ENCODE measurements at regions not wholly inside any gene's neighbourhood (a gene's known extent, or its start where the extent isn't known, plus 50 kb on each side); places are given as distances from the start of the nearest gene placed in this dataset.

- TF ChIP-seq MAX (IDR thresholded peaks at IDR 0.05) (no peak), TAF1 (IDR thresholded peaks at IDR 0.05; ENCODE audit: low read depth, low read length) (no peak), SP1 (IDR thresholded peaks at IDR 0.05; ENCODE audit: low read depth, low read length) (no peak)
Measured at GRCh38 chr2:133892352-133892913, 324.2 kb upstream of the NCKAP5 start.

Measured in H1 (cell line).